Trophoblast cell (in vitro differentiated cells and primary cell): ENCODE measurements at regions not wholly inside any gene's neighbourhood (a gene's known extent, or its start where the extent isn't known, plus 50 kb on each side); places are given as distances from the start of the nearest gene placed in this dataset.

ENCODE experiments used
- DNase-seq, 2 donors: peaks; one replicate each; pipeline ENCODE4 v3.0.0-alpha.2; 2016
- H2AFZ ChIP-seq: 2 replicates; pipeline ENCODE4 v1.6.1; 2013; ENCODE audit warnings: low read length, moderate library complexity, mild to moderate bottlenecking; ENCODE audit not compliant: insufficient read depth, poor library complexity
- H2AK5ac ChIP-seq: 2 replicates; pipeline ENCODE4 v1.6.1; 2013; ENCODE audit warnings: mild to moderate bottlenecking, low read length
- H2BK120ac ChIP-seq: 2 replicates; pipeline ENCODE4 v1.6.1; 2013; ENCODE audit warnings: low read length, mild to moderate bottlenecking, moderate library complexity; ENCODE audit not compliant: insufficient read depth, poor library complexity
- H2BK12ac ChIP-seq: 2 replicates; pipeline ENCODE4 v1.6.1; 2013; ENCODE audit warnings: mild to moderate bottlenecking, low read length, moderate library complexity
- H2BK5ac ChIP-seq: 2 replicates; pipeline ENCODE4 v1.6.1; 2013; ENCODE audit warnings: low read length, low read depth, moderate library complexity, mild to moderate bottlenecking; ENCODE audit not compliant: poor library complexity
- H3K14ac ChIP-seq: 2 replicates; pipeline ENCODE4 v1.6.1; 2013; ENCODE audit warnings: mild to moderate bottlenecking, low read length
- H3K18ac ChIP-seq: 2 replicates; pipeline ENCODE4 v1.6.1; 2013; ENCODE audit warnings: mild to moderate bottlenecking, low read length
- H3K23ac ChIP-seq: 2 replicates; pipeline ENCODE4 v1.6.1; 2013; ENCODE audit warnings: low read length
- H3K27ac ChIP-seq: 2 replicates; pipeline ENCODE4 v1.5.1; 2013; ENCODE audit warnings: low read depth, mild to moderate bottlenecking, inconsistent platforms, low read length, moderate library complexity
- H3K27me3 ChIP-seq: 2 replicates; pipeline ENCODE4 v1.6.1; 2013; ENCODE audit warnings: inconsistent platforms, mild to moderate bottlenecking, low read length, moderate library complexity; ENCODE audit not compliant: insufficient read depth
- H3K36me3 ChIP-seq, 2 experiments: 1 replicate in 1 of 2; 2 replicates in 1 of 2; pipeline ENCODE4 v1.6.1; 2013; ENCODE audit warnings: low read length in 2 of 2, mild to moderate bottlenecking in 2 of 2, moderate library complexity in 1 of 2; ENCODE audit not compliant: insufficient read depth in 2 of 2, control insufficient read depth in 1 of 2
- H3K4ac ChIP-seq: 2 replicates; pipeline ENCODE4 v1.6.1; 2013; ENCODE audit warnings: low read depth, mild to moderate bottlenecking, low read length, moderate library complexity
- H3K4me1 ChIP-seq, 2 experiments: 1 replicate in 1 of 2; 2 replicates in 1 of 2; pipeline ENCODE4 v1.6.1; 2013; ENCODE audit warnings: low read length in 2 of 2, mild to moderate bottlenecking in 2 of 2, moderate library complexity in 1 of 2; ENCODE audit not compliant: insufficient read depth in 2 of 2, control insufficient read depth in 1 of 2
- H3K4me2 ChIP-seq: 2 replicates; pipeline ENCODE4 v1.6.1; 2013; ENCODE audit warnings: inconsistent platforms, mild to moderate bottlenecking, low read length, moderate library complexity
- H3K4me3 ChIP-seq: 2 replicates; pipeline ENCODE4 v1.5.1; 2013; ENCODE audit warnings: mild to moderate bottlenecking, low read depth, low read length, inconsistent platforms
- H3K79me1 ChIP-seq: one replicate; pipeline ENCODE4 v1.6.1; 2013; ENCODE audit warnings: low read length
- H3K79me2 ChIP-seq: 2 replicates; pipeline ENCODE4 v1.6.1; 2013; ENCODE audit warnings: low read length, mild to moderate bottlenecking; ENCODE audit not compliant: control insufficient read depth, insufficient read depth, poor library complexity
- H3K9ac ChIP-seq: 2 replicates; pipeline ENCODE4 v1.6.1; 2013; ENCODE audit warnings: mild to moderate bottlenecking, low read length
- H3K9me3 ChIP-seq: 2 replicates; pipeline ENCODE4 v1.6.1; 2013; ENCODE audit warnings: low read depth, mild to moderate bottlenecking, control low read depth, inconsistent platforms, low read length; ENCODE audit not compliant: insufficient read depth
- H4K12ac ChIP-seq: 2 replicates; pipeline ENCODE4 v1.6.1; 2013; ENCODE audit warnings: low read depth, mild to moderate bottlenecking, low read length, moderate library complexity
- H4K8ac ChIP-seq: 2 replicates; pipeline ENCODE4 v1.6.1; 2013; ENCODE audit warnings: low read depth, mild to moderate bottlenecking, low read length, moderate library complexity
- H4K91ac ChIP-seq: one replicate; pipeline ENCODE4 v1.6.1; 2013; ENCODE audit warnings: low read depth, mild to moderate bottlenecking, low read length, moderate library complexity
- WGBS: extraction: QIAGEN DNeasy Blood & Tissue Kit; methylation state at CpG from one replicate; pipeline ENCODE4 v1.1.7; 2013; ENCODE audit warnings: missing lambda C conversion rate; ENCODE audit not compliant: insufficient read length, insufficient coverage; ENCODE audit errors: extremely low coverage; 5-methylcytosine and 5-hydroxymethylcytosine counted together

DNA sequence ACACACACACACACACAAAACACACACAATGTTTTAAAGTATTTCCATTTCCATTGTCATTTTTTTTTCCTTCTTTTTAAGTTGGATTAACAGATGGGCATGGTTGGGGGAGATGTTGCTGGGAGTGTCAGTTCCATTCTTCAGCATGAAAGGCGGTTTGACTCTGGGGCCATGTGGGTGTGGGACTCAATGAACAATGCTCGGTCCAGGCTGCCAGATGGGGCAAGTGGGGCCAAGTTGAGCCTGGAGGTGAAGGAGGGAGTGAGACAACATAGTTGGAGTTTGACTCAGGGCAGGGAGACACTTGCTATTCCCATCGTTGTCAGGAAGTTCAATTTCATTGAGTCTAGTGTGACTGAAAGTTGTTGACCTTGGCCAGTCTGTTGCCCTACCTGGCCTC lies 125.3 kb downstream of the TLE3 start:
- H3K79me2 ChIP-seq: no peaks in the 10 kb centered on the region
- no peak overlapping the region for H2BK5ac ChIP-seq
- H3K79me1 ChIP-seq: no peaks in the 10 kb centered on the region
- no peak overlapping the region for H3K14ac ChIP-seq
- no peak overlapping the region for H4K91ac ChIP-seq
- H3K9me3 ChIP-seq: no peaks in the 10 kb centered on the region
- no peak overlapping the region for H2BK12ac ChIP-seq
- H4K12ac ChIP-seq: no peak overlapping the region
- DNase-seq: no peak
- no peak overlapping the region for H3K27ac ChIP-seq
- H2AK5ac ChIP-seq: no peak overlapping the region
- H3K27me3 ChIP-seq: no peaks in the 10 kb centered on the region
- no peak overlapping the region for H4K8ac ChIP-seq
- WGBS: no CpG with 5 or more reads among the region's 3 CpGs
- H3K4me3 ChIP-seq: no peak overlapping the region
- no peak overlapping the region for H3K9ac ChIP-seq
- no peaks in the 10 kb centered on the region for H3K36me3 ChIP-seq
- H3K4me2 ChIP-seq: no peak overlapping the region
- H3K4ac ChIP-seq: no peak overlapping the region
- no peak overlapping the region for H3K18ac ChIP-seq
- H2BK120ac ChIP-seq: no peak overlapping the region
- H2AFZ ChIP-seq: no peak overlapping the region
- H3K23ac ChIP-seq: no peak overlapping the region
- H3K4me1 ChIP-seq: no peaks in the 10 kb centered on the region

DNA sequence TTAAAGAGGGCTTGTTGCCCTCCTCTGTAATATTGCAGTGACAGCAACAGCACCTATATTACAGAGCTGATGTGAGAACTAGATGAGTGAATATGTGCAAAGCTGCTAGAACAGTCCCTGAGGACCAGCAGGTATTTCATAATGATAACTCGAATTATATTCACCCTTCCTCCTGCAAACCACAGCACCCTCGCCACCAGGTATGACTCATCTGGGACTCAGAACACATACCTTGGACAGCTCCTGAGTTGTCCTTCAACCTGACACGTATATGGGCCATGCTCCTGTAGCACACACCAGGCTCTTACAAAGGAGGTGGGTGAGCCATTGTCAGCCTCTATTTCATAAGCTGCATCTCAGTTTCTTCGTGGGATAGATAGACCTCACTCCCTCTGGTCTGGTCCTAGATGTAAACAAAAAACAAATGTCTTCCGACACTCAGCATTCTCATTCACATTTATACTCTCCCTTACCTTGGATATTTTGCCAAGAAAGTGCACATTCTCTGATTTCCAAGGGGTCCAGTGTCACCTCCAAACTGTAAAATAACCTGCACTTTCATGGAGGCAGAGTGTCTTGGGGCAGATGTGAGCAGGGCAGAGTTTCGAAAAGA lies 124.5 kb downstream of the TLE3 start:
- Histone ChIP-seq H2BK12ac (no peak overlapping the region), H3K27ac (no peak overlapping the region), H3K9me3 (no peaks in the 10 kb centered on the region), H3K4ac (no peak overlapping the region), H4K8ac (no peak overlapping the region), H3K79me2 (no peaks in the 10 kb centered on the region), H3K79me1 (no peaks in the 10 kb centered on the region), H3K4me1 (no peaks in the 10 kb centered on the region), H3K4me2 (no peak overlapping the region), H2BK5ac (no peak overlapping the region), H3K18ac (no peak overlapping the region), H3K27me3 (no peaks in the 10 kb centered on the region), H3K9ac (no peak overlapping the region), H4K12ac (no peak overlapping the region), H2BK120ac (no peak overlapping the region), H3K23ac (no peak overlapping the region), H2AFZ (no peak overlapping the region), H3K14ac (no peak overlapping the region), H4K91ac (no peak overlapping the region), H2AK5ac (no peak overlapping the region), H3K36me3 (no peaks in the 10 kb centered on the region), H3K4me3 (no peak overlapping the region)
- no CpG with 5 or more reads among the region's 6 CpGs for WGBS
- peak; percentile 43 to 69 for DNase-seq

DNA sequence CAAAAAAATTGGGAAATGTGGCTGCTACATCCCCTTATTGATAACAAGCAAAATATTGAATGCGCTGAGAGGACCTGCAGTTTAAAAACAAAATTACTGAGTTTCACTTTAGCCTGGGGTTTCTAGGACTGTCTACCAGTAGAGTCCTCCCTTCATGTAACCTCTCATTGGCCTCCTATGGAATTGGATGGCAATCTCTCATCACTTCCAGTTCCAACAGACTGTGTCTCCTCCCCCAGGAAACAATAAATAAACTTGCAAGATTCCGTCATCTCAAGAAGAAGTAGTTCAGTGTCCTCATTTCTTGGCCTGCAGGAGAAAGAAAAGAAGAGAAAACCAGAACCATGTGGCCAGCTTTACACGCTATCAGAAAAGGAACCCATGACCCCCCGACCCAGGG lies 123.8 kb downstream of the TLE3 start:
- Histone ChIP-seq H2BK5ac (no peak overlapping the region), H2BK120ac (no peak overlapping the region)
- WGBS: no CpG with 5 or more reads among the region's 4 CpGs

DNA sequence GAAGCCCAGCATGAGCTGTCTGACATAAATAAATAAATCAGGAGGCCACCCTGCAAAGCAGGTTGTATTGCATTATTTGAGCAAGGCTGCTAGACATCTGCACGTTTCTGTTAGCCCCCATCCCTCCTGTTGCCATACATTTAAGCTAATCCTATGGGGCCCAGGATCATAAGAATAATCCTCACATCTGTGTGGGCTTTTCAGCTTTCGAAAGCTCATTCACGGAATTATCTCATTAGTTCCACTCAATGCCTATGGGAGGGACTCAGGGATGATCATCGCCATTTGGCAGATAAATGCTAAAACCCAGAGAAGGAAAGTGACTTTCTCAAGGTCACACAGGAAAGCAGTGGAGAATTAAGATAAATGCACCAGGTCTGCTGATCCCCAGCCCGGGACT lies 123.4 kb downstream of the TLE3 start:
- WGBS: no CpG with 5 or more reads among the region's 5 CpGs
- H3K4me2 ChIP-seq: no peak overlapping the region
- no peak overlapping the region for H2BK12ac ChIP-seq

More for the DNA sequence above, 123.8 kb downstream of the TLE3 start:
- no peaks in the 10 kb centered on the region for H3K27me3 ChIP-seq
- H2BK12ac ChIP-seq: no peak overlapping the region
- H3K23ac ChIP-seq: no peak overlapping the region
- H3K4me3 ChIP-seq: no peak overlapping the region
- H3K27ac ChIP-seq: no peak overlapping the region
- H3K79me1 ChIP-seq: no peaks in the 10 kb centered on the region
- no peak overlapping the region for H3K4me2 ChIP-seq
- H2AK5ac ChIP-seq: no peak overlapping the region
- H3K14ac ChIP-seq: no peak overlapping the region
- no peak overlapping the region for H4K8ac ChIP-seq
- no peak overlapping the region for H3K18ac ChIP-seq
- H3K36me3 ChIP-seq: no peaks in the 10 kb centered on the region
- H3K9me3 ChIP-seq: no peaks in the 10 kb centered on the region
- no peak overlapping the region for H2AFZ ChIP-seq
- no peaks in the 10 kb centered on the region for H3K79me2 ChIP-seq
- H3K4me1 ChIP-seq: no peaks in the 10 kb centered on the region
- H3K9ac ChIP-seq: no peak overlapping the region
- no peak overlapping the region for H4K12ac ChIP-seq
- H4K91ac ChIP-seq: no peak overlapping the region
- H3K4ac ChIP-seq: no peak overlapping the region
- DNase-seq: no peak

More for the DNA sequence above, 123.4 kb downstream of the TLE3 start:
- Histone ChIP-seq H3K9me3 (no peaks in the 10 kb centered on the region), H3K18ac (no peak overlapping the region), H3K79me1 (no peaks in the 10 kb centered on the region), H4K8ac (no peak overlapping the region), H3K23ac (no peak overlapping the region), H3K27me3 (no peaks in the 10 kb centered on the region), H2BK120ac (no peak overlapping the region), H3K4me1 (no peaks in the 10 kb centered on the region), H3K4ac (no peak overlapping the region), H3K27ac (no peak overlapping the region), H2BK5ac (no peak overlapping the region), H3K4me3 (no peak overlapping the region), H3K79me2 (no peaks in the 10 kb centered on the region), H2AK5ac (no peak overlapping the region), H2AFZ (no peak overlapping the region), H3K14ac (no peak overlapping the region), H3K36me3 (no peaks in the 10 kb centered on the region), H4K91ac (no peak overlapping the region), H3K9ac (no peak overlapping the region), H4K12ac (no peak overlapping the region)
- no peak for DNase-seq
